ENCODE measurements at regions not wholly inside any gene's neighbourhood (a gene's known extent, or its start where the extent isn't known, plus 50 kb on each side); places are given as distances from the start of the nearest gene placed in this dataset.

DNA sequence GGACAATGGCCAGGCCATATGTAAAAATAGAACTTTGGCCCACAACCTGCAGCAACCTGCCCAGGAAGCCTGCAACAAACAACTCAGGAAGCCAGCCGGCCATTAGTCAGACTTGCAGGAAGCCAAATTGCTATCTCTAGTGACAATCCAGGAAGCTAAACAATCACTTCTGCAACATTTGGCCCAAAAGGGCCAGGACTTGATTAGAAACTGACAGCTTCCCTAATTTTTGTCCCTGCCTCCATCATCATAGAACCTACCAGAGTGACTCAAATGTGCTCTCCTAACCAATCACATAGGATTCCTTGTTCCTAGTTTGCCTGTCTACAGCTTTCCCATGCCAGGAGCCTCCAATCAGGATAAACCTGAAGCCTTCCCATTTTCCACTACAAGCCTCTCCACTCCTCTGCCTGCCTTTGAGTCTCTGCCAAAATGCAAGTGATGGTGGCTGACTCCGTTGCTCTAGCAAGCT, 639.3 kb downstream of the PTPRU start:
- peaks cover 7% of the 10 kb centered on the region; the same call in 1 of the 2 replicates for H3K27me3 ChIP-seq (ENCODE audit: insufficient read depth, low read depth)
- H2AFZ ChIP-seq (ENCODE audit: low read depth): no peak overlapping the region
- H3K36me3 ChIP-seq (ENCODE audit: insufficient read depth): no peaks in the 10 kb centered on the region
- no peaks in the 10 kb centered on the region for H3K4me1 ChIP-seq (ENCODE audit: low read depth, poor library complexity, severe bottlenecking)
- H3K9ac ChIP-seq: no peak overlapping the region
- no peak overlapping the region for H3K27ac ChIP-seq
- H3K79me2 ChIP-seq (ENCODE audit: insufficient read depth, low read depth): no peaks in the 10 kb centered on the region
- no peak overlapping the region for H3K4me3 ChIP-seq (IDR thresholded peaks at IDR 0.05; ENCODE audit: insufficient read depth, low read depth, low read length)
- H4K20me1 ChIP-seq (ENCODE audit: insufficient read depth): no peaks in the 10 kb centered on the region
- TF ChIP-seq, protein P1, sequence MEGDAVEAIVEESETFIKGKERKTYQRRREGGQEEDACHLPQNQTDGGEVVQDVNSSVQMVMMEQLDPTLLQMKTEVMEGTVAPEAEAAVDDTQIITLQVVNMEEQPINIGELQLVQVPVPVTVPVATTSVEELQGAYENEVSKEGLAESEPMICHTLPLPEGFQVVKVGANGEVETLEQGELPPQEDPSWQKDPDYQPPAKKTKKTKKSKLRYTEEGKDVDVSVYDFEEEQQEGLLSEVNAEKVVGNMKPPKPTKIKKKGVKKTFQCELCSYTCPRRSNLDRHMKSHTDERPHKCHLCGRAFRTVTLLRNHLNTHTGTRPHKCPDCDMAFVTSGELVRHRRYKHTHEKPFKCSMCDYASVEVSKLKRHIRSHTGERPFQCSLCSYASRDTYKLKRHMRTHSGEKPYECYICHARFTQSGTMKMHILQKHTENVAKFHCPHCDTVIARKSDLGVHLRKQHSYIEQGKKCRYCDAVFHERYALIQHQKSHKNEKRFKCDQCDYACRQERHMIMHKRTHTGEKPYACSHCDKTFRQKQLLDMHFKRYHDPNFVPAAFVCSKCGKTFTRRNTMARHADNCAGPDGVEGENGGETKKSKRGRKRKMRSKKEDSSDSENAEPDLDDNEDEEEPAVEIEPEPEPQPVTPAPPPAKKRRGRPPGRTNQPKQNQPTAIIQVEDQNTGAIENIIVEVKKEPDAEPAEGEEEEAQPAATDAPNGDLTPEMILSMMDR (conservative IDR thresholded peaks at IDR 0.05; ENCODE audit: low read depth, low read length): no peak
- no peak overlapping the region for H3K4me2 ChIP-seq

DNA sequence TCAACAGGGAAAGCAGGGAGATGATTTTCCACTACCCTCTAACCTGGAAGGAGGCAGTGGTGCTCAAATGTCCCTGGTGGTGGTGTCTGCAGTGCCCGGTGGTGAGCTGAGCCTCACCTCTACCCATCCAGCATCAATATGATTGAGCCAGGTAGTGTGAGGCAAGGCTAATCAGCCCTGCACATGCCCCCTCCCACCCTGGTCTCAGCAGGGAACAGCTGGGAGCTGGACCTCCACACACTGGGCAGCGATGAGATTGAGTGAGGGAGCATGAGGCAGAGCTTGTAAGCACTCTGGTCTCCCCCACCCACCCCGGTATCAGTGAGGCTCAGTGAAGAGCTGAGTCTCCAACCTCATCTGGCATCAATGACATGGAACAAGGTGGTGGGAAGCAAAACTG, 634.3 kb downstream of the PTPRU start:
- no peak overlapping the region for H2AFZ ChIP-seq (ENCODE audit: low read depth)
- H3K9ac ChIP-seq: no peak overlapping the region
- no peaks in the 10 kb centered on the region for H3K79me2 ChIP-seq (ENCODE audit: insufficient read depth, low read depth)
- no peak overlapping the region for H3K4me3 ChIP-seq (IDR thresholded peaks at IDR 0.05; ENCODE audit: insufficient read depth, low read depth, low read length)
- no peaks in the 10 kb centered on the region for H3K36me3 ChIP-seq (ENCODE audit: insufficient read depth)
- H3K27me3 ChIP-seq (ENCODE audit: insufficient read depth, low read depth): peaks cover 9% of the 10 kb centered on the region; the same call in 1 of the 2 replicates
- H3K27ac ChIP-seq: no peak overlapping the region
- TF ChIP-seq, protein P1 (conservative IDR thresholded peaks at IDR 0.05; ENCODE audit: low read depth, low read length): no peak
- no peaks in the 10 kb centered on the region for H3K4me1 ChIP-seq (ENCODE audit: low read depth, poor library complexity, severe bottlenecking)
- no peaks in the 10 kb centered on the region for H4K20me1 ChIP-seq (ENCODE audit: insufficient read depth)
- H3K4me2 ChIP-seq: no peak overlapping the region

- no peaks in the 10 kb centered on the region for H3K79me2 ChIP-seq (ENCODE audit: insufficient read depth, low read depth)
- no peak overlapping the region for H3K4me3 ChIP-seq (IDR thresholded peaks at IDR 0.05; ENCODE audit: insufficient read depth, low read depth, low read length)
- H3K9ac ChIP-seq: no peak overlapping the region
- H2AFZ ChIP-seq (ENCODE audit: low read depth): no peak overlapping the region
- H3K36me3 ChIP-seq (ENCODE audit: insufficient read depth): no peaks in the 10 kb centered on the region
- H4K20me1 ChIP-seq (ENCODE audit: insufficient read depth): no peaks in the 10 kb centered on the region
- H3K27me3 ChIP-seq (ENCODE audit: insufficient read depth, low read depth): peaks cover 8% of the 10 kb centered on the region; the same call in 1 of the 2 replicates
- TF ChIP-seq, protein P1 (conservative IDR thresholded peaks at IDR 0.05; ENCODE audit: low read depth, low read length): no peak
- no peak overlapping the region for H3K27ac ChIP-seq
- no peak overlapping the region for H3K4me2 ChIP-seq
- no peaks in the 10 kb centered on the region for H3K4me1 ChIP-seq (ENCODE audit: low read depth, poor library complexity, severe bottlenecking)
Observed at GRCh38 chr1:29869802-29870201, 633.5 kb downstream of the PTPRU start.

GRCh38 chr1:29868944-29869343, 632.6 kb downstream of the PTPRU start:
- Histone ChIP-seq H3K4me2 (no peak overlapping the region), H3K9ac (no peak overlapping the region), H3K27me3 (ENCODE audit: insufficient read depth, low read depth) (0 out of 2 replicates have a peak, but pooled peaks cover 2% of the 10 kb centered on the region), H3K79me2 (ENCODE audit: insufficient read depth, low read depth) (no peaks in the 10 kb centered on the region), H3K4me1 (ENCODE audit: low read depth, poor library complexity, severe bottlenecking) (no peaks in the 10 kb centered on the region), H3K36me3 (ENCODE audit: insufficient read depth) (no peaks in the 10 kb centered on the region), H3K4me3 (IDR thresholded peaks at IDR 0.05; ENCODE audit: insufficient read depth, low read depth, low read length) (no peak overlapping the region), H3K27ac (no peak overlapping the region), H4K20me1 (ENCODE audit: insufficient read depth) (no peaks in the 10 kb centered on the region), H2AFZ (ENCODE audit: low read depth) (no peak overlapping the region)
- TF ChIP-seq, protein P1 (conservative IDR thresholded peaks at IDR 0.05; ENCODE audit: low read depth, low read length): no peak

Data from KMS-11 (cell line).